HepG2 (cell line): ENCODE measurements at regions not wholly inside any gene's neighbourhood (a gene's known extent, or its start where the extent isn't known, plus 50 kb on each side); places are given as distances from the start of the nearest gene placed in this dataset.

ENCODE experiments used
- ATAC-seq: fragments of 200-7000 bp; cut with Tn5 transposase; 3 replicates; pipeline ENCODE4 v1.9.1; 2020; ENCODE audit warnings: mild to moderate bottlenecking, moderate library complexity
- BruUV-seq: library from RNA; stranded (reverse); fragments of 400-500 nt; replicated peaks from 2 replicates; lab custom pipeline; 2021; lab: Mats Ljungman, UMichigan
- CTCF ChIA-PET: fragments of 300-600 bp; formaldehyde crosslinking; extraction: SDS; loops from one replicate; lab custom pipeline; 2021; ENCODE audit warnings: low total read pairs, inconsistent platforms, low intra/inter-chr PET ratio; lab: Yijun Ruan, JAX
- POLR2A ChIA-PET: fragments of 350-600 bp; sonication (Branson Sonifier 250); formaldehyde crosslinking; loops from one replicate; lab custom pipeline; 2020; ENCODE audit warnings: antibody characterized with exemption, inconsistent platforms; lab: Yijun Ruan, JAX
- DNase-seq: peaks from one replicate; pipeline ENCODE4 v3.0.0-alpha.2; 2015; ENCODE audit warnings: low spot score
- FAIRE-seq: peaks from 3 replicates; lab custom pipeline; 2011; peaks lifted over from hg19 to GRCh38; lab: Jason Lieb, UNC
- H2AFZ ChIP-seq: one replicate; pipeline ENCODE4 v1.6.1; 2011; ENCODE audit warnings: low read length, inconsistent platforms
- H3K27ac ChIP-seq: fragments of 300-600 bp; 3 replicates; pipeline ENCODE4 v1.8.0; 2011; ENCODE audit warnings: mixed run types, mild to moderate bottlenecking, mixed read lengths, low read length, inconsistent platforms; ENCODE audit not compliant: insufficient read depth; ENCODE audit errors: extremely low read length
- H3K27me3 ChIP-seq, 2 experiments: fragments of 200-600 bp in 1 of 2; 2 replicates in 1 of 2; 3 replicates in 1 of 2; pipeline versions ENCODE4 v1.6.0 to v1.8.0; 2011; ENCODE audit warnings: low read length in 2 of 2, mild to moderate bottlenecking in 2 of 2, moderate library complexity in 2 of 2, inconsistent platforms in 1 of 2; ENCODE audit not compliant: insufficient read depth in 2 of 2, control insufficient read depth in 1 of 2
- H3K36me3 ChIP-seq, 2 experiments: fragments of 200-600 bp in 1 of 2; replicated peaks in 1 of 2; 2 replicates in 1 of 2; 3 replicates in 1 of 2; pipeline versions ENCODE4 v1.5.1 to v1.8.0; 2011; ENCODE audit warnings: low read length in 2 of 2, inconsistent platforms in 1 of 2; ENCODE audit not compliant: insufficient read depth in 2 of 2, control insufficient read depth in 1 of 2
- H3K4me1 ChIP-seq: 2 replicates; pipeline ENCODE4 v1.5.1; 2012; ENCODE audit warnings: low read length, inconsistent platforms; ENCODE audit not compliant: insufficient read depth
- H3K4me2 ChIP-seq: 2 replicates; pipeline ENCODE4 v1.6.0; 2011; ENCODE audit warnings: low read depth, low read length, inconsistent platforms
- H3K4me3 ChIP-seq, 3 experiments: fragments of 200-600 bp in 1 of 3; sonication (generic), shearing (Covaris generic) in 1 of 3; replicated peaks in 1 of 3; 2 replicates each; pipeline ENCODE4 v1.5.1; 2011 to 2016; ENCODE audit warnings: low read length in 3 of 3, inconsistent platforms in 2 of 3, low read depth in 2 of 3, mild to moderate bottlenecking in 2 of 3, control low read depth in 1 of 3, mixed read lengths in 1 of 3; ENCODE audit not compliant: insufficient read depth in 1 of 3
- H3K79me2 ChIP-seq: one replicate; pipeline ENCODE4 v1.6.1; 2011; ENCODE audit warnings: low read length, inconsistent platforms; ENCODE audit not compliant: insufficient read depth
- H3K9ac ChIP-seq: 2 replicates; pipeline ENCODE4 v1.6.0; 2011; ENCODE audit warnings: mild to moderate bottlenecking, low read depth, low read length, inconsistent platforms; ENCODE audit not compliant: insufficient read depth
- H3K9me3 ChIP-seq: 2 replicates; pipeline ENCODE4 v1.5.1; 2012; ENCODE audit warnings: mild to moderate bottlenecking, low read length
- H4K20me1 ChIP-seq: 2 replicates; pipeline ENCODE4 v1.6.0; 2011; ENCODE audit warnings: inconsistent platforms, mild to moderate bottlenecking, low read length, moderate library complexity; ENCODE audit not compliant: insufficient read depth
- CTCF ChIP-seq: sonication (generic); formaldehyde crosslinking; IDR thresholded peaks from 2 replicates; pipeline ENCODE4 v1.5.0; 2020; ENCODE audit warnings: mild to moderate bottlenecking, missing genetic modification reagents, moderate library complexity
- HOXA5 ChIP-seq: sonication (generic); formaldehyde crosslinking; IDR thresholded peaks from 2 replicates; pipeline ENCODE4 v1.4.0; 2020; ENCODE audit warnings: missing genetic modification reagents
- HOXD1 ChIP-seq: sonication (generic); formaldehyde crosslinking; IDR thresholded peaks from 2 replicates; pipeline ENCODE4 v1.5.0; 2020; ENCODE audit warnings: missing genetic modification reagents
- MATR3 ChIP-seq: sonication (generic); formaldehyde crosslinking; IDR thresholded peaks from 2 replicates; pipeline ENCODE4 v1.4.0; 2020; ENCODE audit warnings: missing genetic modification reagents
- MYC ChIP-seq: sonication (generic); formaldehyde crosslinking; IDR thresholded peaks from 2 replicates; pipeline ENCODE4 v1.9.0; 2021; ENCODE audit warnings: missing genetic modification reagents, borderline replicate concordance
- NFIC ChIP-seq: IDR thresholded peaks from 2 replicates; pipeline ENCODE4 v1.6.1; 2012; ENCODE audit warnings: mild to moderate bottlenecking, low read length, inconsistent platforms
- SOX5 ChIP-seq: IDR thresholded peaks from 2 replicates; pipeline ENCODE4 v1.6.1; 2016; ENCODE audit warnings: borderline replicate concordance
- SOX6 ChIP-seq, 2 experiments: fragments of 450-650 bp in 1 of 2; sonication (generic) in 1 of 2; formaldehyde crosslinking in 1 of 2; IDR thresholded peaks; 2 replicates each; pipeline versions ENCODE4 v1.4.0 to v1.6.1; 2017 to 2020; ENCODE audit warnings: antibody characterized with exemption in 1 of 2, mild to moderate bottlenecking in 1 of 2, missing genetic modification reagents in 1 of 2
- STAG1 ChIP-seq: sonication (generic); formaldehyde crosslinking; IDR thresholded peaks from 2 replicates; pipeline ENCODE4 v1.4.0; 2020; ENCODE audit warnings: missing genetic modification reagents
- ZFP90 ChIP-seq: sonication (generic); formaldehyde crosslinking; IDR thresholded peaks from 2 replicates; pipeline ENCODE4 v1.8.0; 2022; ENCODE audit warnings: missing genetic modification reagents, mild to moderate bottlenecking, inconsistent platforms, borderline replicate concordance
- ZMYM3 ChIP-seq: sonication (generic); formaldehyde crosslinking; IDR thresholded peaks from 2 replicates; pipeline ENCODE4 v1.5.1; 2020; ENCODE audit warnings: mild to moderate bottlenecking, missing genetic modification reagents
- ZMYM4 ChIP-seq: sonication (generic); formaldehyde crosslinking; IDR thresholded peaks from 2 replicates; pipeline ENCODE4 v1.8.1; 2023; ENCODE audit warnings: mild to moderate bottlenecking, missing genetic modification reagents
- ZNF335 ChIP-seq: sonication (generic); formaldehyde crosslinking; IDR thresholded peaks from 2 replicates; pipeline ENCODE4 v1.4.0; 2020; ENCODE audit warnings: missing genetic modification reagents
- ZNF33A ChIP-seq: sonication (generic); formaldehyde crosslinking; IDR thresholded peaks from 2 replicates; pipeline ENCODE4 v1.5.1; 2020; ENCODE audit warnings: missing genetic modification reagents, mild to moderate bottlenecking, moderate library complexity, borderline replicate concordance
- ZNF580 ChIP-seq: IDR thresholded peaks from 2 replicates; pipeline ENCODE4 v1.6.1; 2016; ENCODE audit warnings: low read depth, borderline replicate concordance
- ZNF703 ChIP-seq: sonication (generic); formaldehyde crosslinking; IDR thresholded peaks from 2 replicates; pipeline ENCODE4 v1.5.1; 2020; ENCODE audit warnings: missing genetic modification reagents, mild to moderate bottlenecking, moderate library complexity, borderline replicate concordance
- ZNF770 ChIP-seq: sonication (generic); formaldehyde crosslinking; IDR thresholded peaks from 2 replicates; pipeline ENCODE4 v1.5.0; 2020; ENCODE audit warnings: mild to moderate bottlenecking, missing genetic modification reagents
- WGBS: methylation state at CpG from one replicate; pipeline ENCODE4 v1.1.6; 2017; ENCODE audit warnings: low lambda C conversion rate; 5-methylcytosine and 5-hydroxymethylcytosine counted together
- in situ Hi-C: cut with HindIII; loops from 2 replicates; pipeline ENCODE4 v1.10.0; 2017; ENCODE audit warnings: low pct_unique_long_range_greater_than_20kb; ENCODE audit not compliant: extremely low pct_ligation_motif_present
- intact Hi-C: fragments of 100-400 bp; cut with micrococcal nuclease; formaldehyde crosslinking; loops from one replicate; pipeline ENCODE4 v1.10.0; 2022; ENCODE audit not compliant: unreplicated experiment

- ChIA-PET CTCF (no interaction called here), POLR2A (no interaction called here)
- no TSS peak for BruUV-seq
- no peak overlapping the region for H3K4me3 ChIP-seq
- ATAC-seq (no peak), FAIRE-seq (no peak), DNase-seq (no peak)
- no peaks in the 10 kb centered on the region for H4K20me1 ChIP-seq
- no peak for TF ChIP-seq MYC (CRISPR knock-in tag)
- TF ChIP-seq SOX6 (IDR thresholded peaks at IDR 0.05) = no peak
- 0 out of 2 replicates have a peak, but pooled peaks have one; percentile 18 for TF ChIP-seq SOX6 (CRISPR knock-in tag; IDR thresholded peaks at IDR 0.05)
- no peak for TF ChIP-seq SOX5 (CRISPR knock-in tag)
- no peak for TF ChIP-seq MATR3
- TF ChIP-seq NFIC = no peak
- no peak for TF ChIP-seq ZFP90
- TF ChIP-seq STAG1 (CRISPR knock-in tag) = peak; percentile 22; the same call in 1 of the 2 replicates
- peak; percentile 87 for TF ChIP-seq ZNF770 (CRISPR knock-in tag)
- no peak for TF ChIP-seq HOXD1
- no peak for TF ChIP-seq HOXA5 (CRISPR knock-in tag)
- peak; percentile 37 for TF ChIP-seq ZMYM4 (CRISPR knock-in tag)
- peak; percentile 30 for TF ChIP-seq CTCF (CRISPR knock-in tag)
- TF ChIP-seq ZMYM3 (CRISPR knock-in tag) = 0 out of 2 replicates have a peak, but pooled peaks have one; percentile 48
- no peak for TF ChIP-seq ZNF580
- TF ChIP-seq ZNF703 (CRISPR knock-in tag) = no peak
- TF ChIP-seq ZNF335 = no peak
- no peak for TF ChIP-seq ZNF33A (CRISPR knock-in tag)
- no peaks in the 10 kb centered on the region for H3K27me3 ChIP-seq
- no peak overlapping the region for H2AFZ ChIP-seq
- H3K4me2 ChIP-seq = no peak overlapping the region
- in situ Hi-C loops = no loop called here
- intact Hi-C loops = no loop called here
- no peak overlapping the region for H3K9ac ChIP-seq
- H3K79me2 ChIP-seq = no peaks in the 10 kb centered on the region
- WGBS = 91% methylated on average over 17 of the region's 17 CpGs
- no peaks in the 10 kb centered on the region for H3K9me3 ChIP-seq
- peaks cover 30% of the 10 kb centered on the region for H3K4me1 ChIP-seq
- H3K27ac ChIP-seq = no peak overlapping the region
- H3K36me3 ChIP-seq = no peaks in the 10 kb centered on the region
Measured at GRCh38 chr3:171943262-171944117, 95.9 kb upstream of the FNDC3B start.
